Neural cell (in vitro differentiated cells): ENCODE measurements at regions not wholly inside any gene's neighbourhood (a gene's known extent, or its start where the extent isn't known, plus 50 kb on each side); places are given as distances from the start of the nearest gene placed in this dataset.

Experiments used
- CTCF ChIP-seq: fragments of 450-650 bp; IDR thresholded peaks from 2 replicates; pipeline ENCODE4 v1.5.1; 2014; ENCODE audit warnings: antibody characterized with exemption, mild to moderate bottlenecking, moderate library complexity; ENCODE audit not compliant: poor library complexity, severe bottlenecking
- EP300 ChIP-seq: fragments of 450-650 bp; conservative IDR thresholded peaks from 2 replicates; pipeline ENCODE4 v1.6.1; 2014; ENCODE audit warnings: antibody characterized with exemption, mild to moderate bottlenecking, moderate library complexity; ENCODE audit not compliant: poor library complexity, severe bottlenecking
- EZH2 ChIP-seq: fragments of 200-600, 300-800 bp; shearing (Covaris generic), sonication (generic); IDR thresholded peaks from 2 replicates; pipeline ENCODE4 v1.6.1; 2014; ENCODE audit warnings: antibody characterized with exemption, low read length, borderline replicate concordance, mild to moderate bottlenecking; ENCODE audit not compliant: insufficient read depth, poor library complexity, severe bottlenecking
- POLR2AphosphoS5 ChIP-seq: IDR thresholded peaks from 2 replicates; pipeline ENCODE4 v1.6.1; 2012
- TAF1 ChIP-seq: IDR thresholded peaks from 2 replicates; pipeline ENCODE4 v1.6.1; 2012; ENCODE audit warnings: low read depth

DNA sequence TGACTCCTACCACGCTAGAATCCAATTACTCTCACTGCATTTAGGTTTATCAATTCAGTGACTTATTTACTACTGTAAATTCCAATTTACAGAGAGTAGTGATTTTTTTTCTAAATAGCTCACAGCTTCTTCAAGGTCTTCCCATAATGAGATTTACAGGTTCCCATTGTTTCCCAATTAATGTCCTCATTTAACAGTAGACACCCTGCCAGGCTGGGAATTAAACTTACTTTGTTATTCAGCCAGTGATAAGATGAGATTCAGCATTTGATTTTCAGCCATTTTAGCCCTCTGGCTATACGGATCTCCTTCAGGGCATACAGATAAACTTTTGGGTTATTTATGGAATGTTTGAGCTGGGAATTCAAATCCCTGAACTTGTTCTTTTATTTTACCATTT, 582.9 kb upstream of the EYS start:
- TF ChIP-seq TAF1 (no peak), POLR2AphosphoS5 (no peak), EZH2 (no peak), EP300 (no peak), CTCF (no peak)
